Erythroblast (primary cell): ENCODE measurements at regions not wholly inside any gene's neighbourhood (a gene's known extent, or its start where the extent isn't known, plus 50 kb on each side); places are given as distances from the start of the nearest gene placed in this dataset.

Source experiments
- GATA1 ChIP-seq: IDR thresholded peaks from 2 replicates; pipeline ENCODE4 v1.6.1; 2011; ENCODE audit warnings: low read depth, mild to moderate bottlenecking, control low read depth, low read length, moderate library complexity
- POLR2A ChIP-seq: IDR thresholded peaks from 2 replicates; pipeline ENCODE4 v1.6.1; 2011; ENCODE audit warnings: mild to moderate bottlenecking, low read length

GRCh38 chr16:52705122-52705521, 158.2 kb upstream of the TOX3 start:
- TF ChIP-seq POLR2A (no peak), GATA1 (no peak)
